HepG2 (cell line): ENCODE measurements at regions not wholly inside any gene's neighbourhood (a gene's known extent, or its start where the extent isn't known, plus 50 kb on each side); places are given as distances from the start of the nearest gene placed in this dataset.

Experiments
- DNMT1 ChIP-seq: sonication (generic); formaldehyde crosslinking; IDR thresholded peaks from 2 replicates; pipeline ENCODE4 v1.5.1; 2020; ENCODE audit warnings: mild to moderate bottlenecking, missing genetic modification reagents
- FOXM1 ChIP-seq: sonication (generic); formaldehyde crosslinking; IDR thresholded peaks from 2 replicates; pipeline ENCODE4 v1.5.0; 2020; ENCODE audit warnings: missing genetic modification reagents
- GABPB1 ChIP-seq: IDR thresholded peaks from 2 replicates; pipeline ENCODE4 v1.6.1; 2016; ENCODE audit warnings: mild to moderate bottlenecking, missing genetic modification reagents, moderate library complexity, missing compliant biosample characterization
- RFX5 ChIP-seq: IDR thresholded peaks from 2 replicates; pipeline ENCODE4 v1.6.1; 2011; ENCODE audit warnings: low read depth, low read length, improper control_type of control experiment
- TBP ChIP-seq: sonication (generic); formaldehyde crosslinking; IDR thresholded peaks from 2 replicates; pipeline ENCODE4 v1.5.0; 2020; ENCODE audit warnings: missing genetic modification reagents
- XBP1 ChIP-seq: sonication (generic); formaldehyde crosslinking; IDR thresholded peaks from 2 replicates; pipeline ENCODE4 v1.5.0; 2020; ENCODE audit warnings: missing genetic modification reagents

DNA sequence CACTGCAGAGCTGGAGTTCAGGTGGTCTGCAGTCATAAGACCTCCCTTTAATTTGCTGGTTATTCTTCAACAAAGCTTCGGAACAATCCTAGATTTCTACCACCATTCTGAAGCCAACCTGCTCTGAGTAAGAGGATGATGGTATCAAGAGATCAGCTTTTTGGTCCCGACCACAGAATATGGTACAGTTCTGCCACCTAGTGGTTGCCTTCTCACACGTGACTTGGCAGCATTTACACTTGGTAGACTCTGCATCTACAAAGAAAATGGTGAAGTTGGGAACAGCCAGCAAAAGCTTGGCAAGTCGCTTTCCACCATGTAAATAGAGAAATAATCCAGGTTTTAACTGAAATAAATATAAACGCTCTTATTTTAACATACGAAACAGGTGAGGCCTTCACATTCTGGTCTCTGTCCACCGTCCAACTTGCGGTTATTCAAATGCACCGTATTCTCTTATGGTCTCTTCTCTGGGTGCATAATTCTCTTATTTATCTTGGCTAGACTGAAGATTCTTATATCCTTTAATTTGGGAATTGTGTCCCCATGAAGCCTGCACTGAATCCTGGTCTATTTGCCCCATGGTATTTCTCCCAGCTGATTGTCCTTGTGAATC, 173.9 kb upstream of the GRM3 start:
- TF ChIP-seq GABPB1 (CRISPR knock-in tag) (no peak), XBP1 (CRISPR knock-in tag) (no peak), DNMT1 (CRISPR knock-in tag) (no peak), RFX5 (no peak), TBP (CRISPR knock-in tag) (no peak), FOXM1 (no peak)
